Trophoblast cell (in vitro differentiated cells and primary cell): ENCODE measurements at regions not wholly inside any gene's neighbourhood (a gene's known extent, or its start where the extent isn't known, plus 50 kb on each side); places are given as distances from the start of the nearest gene placed in this dataset.

Experiments used
- DNase-seq, 2 donors: peaks; one replicate each; pipeline ENCODE4 v3.0.0-alpha.2; 2016
- H2AFZ ChIP-seq: 2 replicates; pipeline ENCODE4 v1.6.1; 2013; ENCODE audit warnings: low read length, moderate library complexity, mild to moderate bottlenecking; ENCODE audit not compliant: insufficient read depth, poor library complexity
- H2AK5ac ChIP-seq: 2 replicates; pipeline ENCODE4 v1.6.1; 2013; ENCODE audit warnings: mild to moderate bottlenecking, low read length
- H2BK120ac ChIP-seq: 2 replicates; pipeline ENCODE4 v1.6.1; 2013; ENCODE audit warnings: low read length, mild to moderate bottlenecking, moderate library complexity; ENCODE audit not compliant: insufficient read depth, poor library complexity
- H2BK12ac ChIP-seq: 2 replicates; pipeline ENCODE4 v1.6.1; 2013; ENCODE audit warnings: mild to moderate bottlenecking, low read length, moderate library complexity
- H2BK5ac ChIP-seq: 2 replicates; pipeline ENCODE4 v1.6.1; 2013; ENCODE audit warnings: low read length, low read depth, moderate library complexity, mild to moderate bottlenecking; ENCODE audit not compliant: poor library complexity
- H3K14ac ChIP-seq: 2 replicates; pipeline ENCODE4 v1.6.1; 2013; ENCODE audit warnings: mild to moderate bottlenecking, low read length
- H3K18ac ChIP-seq: 2 replicates; pipeline ENCODE4 v1.6.1; 2013; ENCODE audit warnings: mild to moderate bottlenecking, low read length
- H3K23ac ChIP-seq: 2 replicates; pipeline ENCODE4 v1.6.1; 2013; ENCODE audit warnings: low read length
- H3K27ac ChIP-seq: 2 replicates; pipeline ENCODE4 v1.5.1; 2013; ENCODE audit warnings: low read depth, mild to moderate bottlenecking, inconsistent platforms, low read length, moderate library complexity
- H3K27me3 ChIP-seq: 2 replicates; pipeline ENCODE4 v1.6.1; 2013; ENCODE audit warnings: inconsistent platforms, mild to moderate bottlenecking, low read length, moderate library complexity; ENCODE audit not compliant: insufficient read depth
- H3K36me3 ChIP-seq, 2 experiments: 1 replicate in 1 of 2; 2 replicates in 1 of 2; pipeline ENCODE4 v1.6.1; 2013; ENCODE audit warnings: low read length in 2 of 2, mild to moderate bottlenecking in 2 of 2, moderate library complexity in 1 of 2; ENCODE audit not compliant: insufficient read depth in 2 of 2, control insufficient read depth in 1 of 2
- H3K4ac ChIP-seq: 2 replicates; pipeline ENCODE4 v1.6.1; 2013; ENCODE audit warnings: low read depth, mild to moderate bottlenecking, low read length, moderate library complexity
- H3K4me1 ChIP-seq, 2 experiments: 1 replicate in 1 of 2; 2 replicates in 1 of 2; pipeline ENCODE4 v1.6.1; 2013; ENCODE audit warnings: low read length in 2 of 2, mild to moderate bottlenecking in 2 of 2, moderate library complexity in 1 of 2; ENCODE audit not compliant: insufficient read depth in 2 of 2, control insufficient read depth in 1 of 2
- H3K4me2 ChIP-seq: 2 replicates; pipeline ENCODE4 v1.6.1; 2013; ENCODE audit warnings: inconsistent platforms, mild to moderate bottlenecking, low read length, moderate library complexity
- H3K4me3 ChIP-seq: 2 replicates; pipeline ENCODE4 v1.5.1; 2013; ENCODE audit warnings: mild to moderate bottlenecking, low read depth, low read length, inconsistent platforms
- H3K79me1 ChIP-seq: one replicate; pipeline ENCODE4 v1.6.1; 2013; ENCODE audit warnings: low read length
- H3K79me2 ChIP-seq: 2 replicates; pipeline ENCODE4 v1.6.1; 2013; ENCODE audit warnings: low read length, mild to moderate bottlenecking; ENCODE audit not compliant: control insufficient read depth, insufficient read depth, poor library complexity
- H3K9ac ChIP-seq: 2 replicates; pipeline ENCODE4 v1.6.1; 2013; ENCODE audit warnings: mild to moderate bottlenecking, low read length
- H3K9me3 ChIP-seq: 2 replicates; pipeline ENCODE4 v1.6.1; 2013; ENCODE audit warnings: low read depth, mild to moderate bottlenecking, control low read depth, inconsistent platforms, low read length; ENCODE audit not compliant: insufficient read depth
- H4K12ac ChIP-seq: 2 replicates; pipeline ENCODE4 v1.6.1; 2013; ENCODE audit warnings: low read depth, mild to moderate bottlenecking, low read length, moderate library complexity
- H4K8ac ChIP-seq: 2 replicates; pipeline ENCODE4 v1.6.1; 2013; ENCODE audit warnings: low read depth, mild to moderate bottlenecking, low read length, moderate library complexity
- H4K91ac ChIP-seq: one replicate; pipeline ENCODE4 v1.6.1; 2013; ENCODE audit warnings: low read depth, mild to moderate bottlenecking, low read length, moderate library complexity
- WGBS: extraction: QIAGEN DNeasy Blood & Tissue Kit; methylation state at CpG from one replicate; pipeline ENCODE4 v1.1.7; 2013; ENCODE audit warnings: missing lambda C conversion rate; ENCODE audit not compliant: insufficient read length, insufficient coverage; ENCODE audit errors: extremely low coverage; 5-methylcytosine and 5-hydroxymethylcytosine counted together

DNA sequence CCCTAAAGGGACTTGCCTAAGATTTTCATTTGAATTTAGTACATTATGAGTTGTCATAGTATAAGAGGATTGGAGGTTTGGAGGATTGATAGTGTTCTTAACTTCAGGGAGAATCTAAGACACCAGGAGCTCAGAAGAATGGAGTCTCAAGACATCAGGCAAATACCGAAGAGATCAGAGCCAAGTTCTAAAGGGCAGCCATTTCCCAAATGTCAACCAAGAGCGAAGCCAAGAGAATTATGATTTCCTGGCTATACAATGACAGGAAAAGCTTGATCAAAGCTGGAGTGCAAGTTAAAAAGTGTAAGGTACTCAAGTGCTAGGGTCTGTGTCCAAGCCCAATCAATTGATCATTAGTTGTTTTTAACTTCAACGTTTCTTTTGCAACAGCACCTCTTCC lies 283.0 kb upstream of the FN1 start:
- no peak overlapping the region for H2BK120ac ChIP-seq
- no peak overlapping the region for H3K4ac ChIP-seq
- no peak overlapping the region for H3K4me2 ChIP-seq
- H3K27me3 ChIP-seq: no peaks in the 10 kb centered on the region
- H3K23ac ChIP-seq: no peak overlapping the region
- no peak overlapping the region for H2AK5ac ChIP-seq
- no peak overlapping the region for H3K9ac ChIP-seq
- DNase-seq: no peak
- no peak overlapping the region for H2BK5ac ChIP-seq
- H3K14ac ChIP-seq: no peak overlapping the region
- no peak overlapping the region for H4K12ac ChIP-seq
- H3K18ac ChIP-seq: no peak overlapping the region
- no CpG with 5 or more reads among the region's 3 CpGs for WGBS
- H2BK12ac ChIP-seq: peak overlapping the region; percentile 23
- H3K4me3 ChIP-seq: no peak overlapping the region
- no peak overlapping the region for H3K27ac ChIP-seq
- no peaks in the 10 kb centered on the region for H3K79me2 ChIP-seq
- no peak overlapping the region for H2AFZ ChIP-seq
- peaks cover 11% of the 10 kb centered on the region for H3K79me1 ChIP-seq
- H3K4me1 ChIP-seq: peaks cover 3 to 4% of the 10 kb centered on the region in 2 experiments
- no peaks in the 10 kb centered on the region for H3K36me3 ChIP-seq
- H4K91ac ChIP-seq: no peak overlapping the region
- H4K8ac ChIP-seq: no peak overlapping the region
- H3K9me3 ChIP-seq: no peaks in the 10 kb centered on the region

DNA sequence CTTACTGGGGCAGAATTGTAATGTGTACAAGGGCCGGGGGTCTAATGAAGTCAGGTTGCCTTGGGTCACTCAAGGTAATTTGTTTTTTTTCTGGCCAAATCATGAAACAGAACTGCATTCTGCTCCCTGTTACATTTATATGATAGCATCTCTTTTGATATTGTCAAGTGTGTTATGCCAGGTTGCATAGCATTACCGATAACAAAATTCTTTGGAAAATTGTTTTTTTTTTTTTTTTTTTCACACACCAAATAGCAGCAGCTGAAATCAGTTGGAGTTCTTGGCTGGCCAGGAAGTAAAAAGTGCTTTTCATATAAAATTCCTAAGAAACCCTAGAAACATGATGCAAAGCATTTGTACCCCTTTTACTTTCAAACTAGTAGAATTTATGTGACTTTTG lies 282.6 kb upstream of the FN1 start:
- Histone ChIP-seq H2BK120ac (no peak overlapping the region), H3K36me3 (no peaks in the 10 kb centered on the region), H2AK5ac (no peak overlapping the region), H2BK5ac (no peak overlapping the region), H3K18ac (no peak overlapping the region), H3K4me1 (peaks cover 4 to 6% of the 10 kb centered on the region in 2 experiments), H3K9me3 (no peaks in the 10 kb centered on the region), H4K91ac (no peak overlapping the region), H3K79me2 (peaks cover 1% of the 10 kb centered on the region), H4K8ac (no peak overlapping the region), H3K23ac (no peak overlapping the region), H3K4ac (no peak overlapping the region), H3K4me2 (no peak overlapping the region), H3K27ac (peak overlapping the region; percentile 58), H3K4me3 (no peak overlapping the region), H4K12ac (no peak overlapping the region), H2AFZ (no peak overlapping the region), H3K14ac (no peak overlapping the region), H3K79me1 (peaks cover 15% of the 10 kb centered on the region), H3K27me3 (no peaks in the 10 kb centered on the region), H3K9ac (no peak overlapping the region), H2BK12ac (no peak overlapping the region)
- DNase-seq: peak in 1 of 2 donors; percentile 75
- WGBS: no CpG with 5 or more reads among the region's 2 CpGs

- H3K79me1 ChIP-seq: peaks cover 15% of the 10 kb centered on the region
- no peak overlapping the region for H2AFZ ChIP-seq
- peak overlapping the region; percentile 5 for H2BK120ac ChIP-seq
- H2AK5ac ChIP-seq: no peak overlapping the region
- no peak overlapping the region for H3K18ac ChIP-seq
- no peak overlapping the region for H4K12ac ChIP-seq
- H4K91ac ChIP-seq: no peak overlapping the region
- H3K4ac ChIP-seq: no peak overlapping the region
- no peak overlapping the region for H3K4me2 ChIP-seq
- no peak overlapping the region for H4K8ac ChIP-seq
- no peak overlapping the region for H3K4me3 ChIP-seq
- H3K79me2 ChIP-seq: peaks cover 2% of the 10 kb centered on the region
- peak overlapping the region; percentile 58 for H3K27ac ChIP-seq
- H3K27me3 ChIP-seq: no peaks in the 10 kb centered on the region
- no peak overlapping the region for H3K23ac ChIP-seq
- H3K9me3 ChIP-seq: no peaks in the 10 kb centered on the region
- H3K9ac ChIP-seq: no peak overlapping the region
- WGBS: no CpG with 5 or more reads among the region's 11 CpGs
- H2BK5ac ChIP-seq: peak overlapping the region; percentile 39
- H3K4me1 ChIP-seq: peaks cover 4 to 6% of the 10 kb centered on the region in 2 experiments
- peak; percentile 61 to 94 for DNase-seq
- H3K36me3 ChIP-seq: no peaks in the 10 kb centered on the region
- no peak overlapping the region for H3K14ac ChIP-seq
- peak overlapping the region; percentile 63 for H2BK12ac ChIP-seq
Observed at GRCh38 chr2:215717501-215718381, 281.9 kb upstream of the FN1 start.

GRCh38 chr2:215716956-215717355 lies 281.1 kb upstream of the FN1 start:
- no peaks in the 10 kb centered on the region for H3K36me3 ChIP-seq
- H3K9me3 ChIP-seq: no peaks in the 10 kb centered on the region
- no peak overlapping the region for H3K23ac ChIP-seq
- H3K4me2 ChIP-seq: no peak overlapping the region
- peak overlapping the region; percentile 63 for H2BK12ac ChIP-seq
- H4K91ac ChIP-seq: peak overlapping the region; percentile 55
- peak overlapping the region; percentile 12 for H3K4ac ChIP-seq
- no CpG with 5 or more reads among the region's 6 CpGs for WGBS
- no peak overlapping the region for H4K8ac ChIP-seq
- no peak overlapping the region for H4K12ac ChIP-seq
- no peak overlapping the region for H3K9ac ChIP-seq
- peak overlapping the region; percentile 8 for H2BK120ac ChIP-seq
- peak overlapping the region; percentile 53 for H3K14ac ChIP-seq
- peak overlapping the region; percentile 13 for H2AK5ac ChIP-seq
- no peak for DNase-seq
- peaks cover 3 to 4% of the 10 kb centered on the region in 2 experiments for H3K4me1 ChIP-seq
- H3K27ac ChIP-seq: no peak overlapping the region
- H3K4me3 ChIP-seq: no peak overlapping the region
- peak overlapping the region; percentile 33 for H2BK5ac ChIP-seq
- H2AFZ ChIP-seq: no peak overlapping the region
- no peak overlapping the region for H3K18ac ChIP-seq
- H3K79me2 ChIP-seq: peaks cover 4% of the 10 kb centered on the region
- peaks cover 21% of the 10 kb centered on the region for H3K79me1 ChIP-seq
- no peaks in the 10 kb centered on the region for H3K27me3 ChIP-seq
